ENCODE measurements at regions not wholly inside any gene's neighbourhood (a gene's known extent, or its start where the extent isn't known, plus 50 kb on each side); places are given as distances from the start of the nearest gene placed in this dataset.

DNA sequence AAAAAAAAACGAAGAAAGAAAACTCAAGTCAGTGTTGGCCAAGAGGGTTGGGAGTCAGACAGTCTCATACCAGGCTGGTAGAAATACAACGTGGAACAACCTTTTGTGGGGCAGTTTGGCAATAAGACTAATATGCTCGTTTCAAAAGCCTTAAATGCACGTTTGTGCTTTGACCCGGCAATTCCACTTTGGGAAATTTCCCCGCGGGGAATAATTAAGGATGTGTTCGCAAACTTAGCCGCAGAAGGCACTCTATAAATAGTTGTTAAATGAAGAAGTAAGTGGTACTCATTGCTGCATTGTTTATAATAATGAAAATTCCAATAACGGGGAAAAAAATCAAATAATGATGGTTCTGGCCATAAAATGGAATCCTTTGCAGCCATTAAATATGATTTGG, 664.8 kb upstream of the EEF2KMT start:
- TF ChIP-seq, protein P1, sequence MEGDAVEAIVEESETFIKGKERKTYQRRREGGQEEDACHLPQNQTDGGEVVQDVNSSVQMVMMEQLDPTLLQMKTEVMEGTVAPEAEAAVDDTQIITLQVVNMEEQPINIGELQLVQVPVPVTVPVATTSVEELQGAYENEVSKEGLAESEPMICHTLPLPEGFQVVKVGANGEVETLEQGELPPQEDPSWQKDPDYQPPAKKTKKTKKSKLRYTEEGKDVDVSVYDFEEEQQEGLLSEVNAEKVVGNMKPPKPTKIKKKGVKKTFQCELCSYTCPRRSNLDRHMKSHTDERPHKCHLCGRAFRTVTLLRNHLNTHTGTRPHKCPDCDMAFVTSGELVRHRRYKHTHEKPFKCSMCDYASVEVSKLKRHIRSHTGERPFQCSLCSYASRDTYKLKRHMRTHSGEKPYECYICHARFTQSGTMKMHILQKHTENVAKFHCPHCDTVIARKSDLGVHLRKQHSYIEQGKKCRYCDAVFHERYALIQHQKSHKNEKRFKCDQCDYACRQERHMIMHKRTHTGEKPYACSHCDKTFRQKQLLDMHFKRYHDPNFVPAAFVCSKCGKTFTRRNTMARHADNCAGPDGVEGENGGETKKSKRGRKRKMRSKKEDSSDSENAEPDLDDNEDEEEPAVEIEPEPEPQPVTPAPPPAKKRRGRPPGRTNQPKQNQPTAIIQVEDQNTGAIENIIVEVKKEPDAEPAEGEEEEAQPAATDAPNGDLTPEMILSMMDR (IDR thresholded peaks at IDR 0.05; ENCODE audit: low read depth, low read length, poor library complexity, severe bottlenecking): no peak
- TF ChIP-seq EZH2phosphoT487 (IDR thresholded peaks at IDR 0.05; ENCODE audit: borderline replicate concordance, low read length): no peak
- H4K20me1 ChIP-seq (ENCODE audit: control insufficient read depth, insufficient read depth, low read depth, low read length): no peaks in the 10 kb centered on the region
- no peaks in the 10 kb centered on the region for H3K9me2 ChIP-seq (replicated peaks; ENCODE audit: control insufficient read depth, low read length)
- H3K9me3 ChIP-seq (ENCODE audit: control insufficient read depth, insufficient read depth, low read length): no peaks in the 10 kb centered on the region
- H3K27me3 ChIP-seq (ENCODE audit: control insufficient read depth, low read length): no peaks in the 10 kb centered on the region
- no peak overlapping the region for H3K27ac ChIP-seq (ENCODE audit: low read depth, low read length)
- no peaks in the 10 kb centered on the region for H3K79me2 ChIP-seq (ENCODE audit: control insufficient read depth, low read length)
- H3K4me1 ChIP-seq (ENCODE audit: control insufficient read depth, low read length): no peaks in the 10 kb centered on the region
- no peak overlapping the region for H3K4me2 ChIP-seq (ENCODE audit: low read length)
- no peaks in the 10 kb centered on the region for H3F3A ChIP-seq (ENCODE audit: control insufficient read depth, insufficient read depth)
- no peaks in the 10 kb centered on the region for H3K36me3 ChIP-seq (ENCODE audit: control insufficient read depth, low read length)
- H3K4me3 ChIP-seq (ENCODE audit: low read length): no peak overlapping the region

DNA sequence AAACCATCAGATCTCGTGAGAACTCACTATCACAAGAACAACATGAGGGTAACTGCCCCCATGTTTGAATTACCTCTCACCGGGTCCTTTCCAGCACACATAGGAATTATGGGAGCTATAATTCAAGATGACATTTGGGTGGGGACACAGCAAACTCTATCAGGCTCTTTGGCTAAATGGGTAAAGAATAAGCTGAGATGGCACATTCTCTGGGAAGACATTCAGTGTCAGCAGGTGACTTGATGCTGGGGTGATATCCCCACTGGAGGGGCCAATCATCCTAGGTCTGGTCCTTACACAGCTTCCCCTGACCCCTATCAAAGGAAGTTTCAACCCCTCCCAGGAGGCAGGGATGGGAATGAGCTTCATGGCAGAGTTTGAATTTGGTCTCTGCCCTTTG, 664.0 kb upstream of the EEF2KMT start:
- Histone ChIP-seq H3K9me2 (replicated peaks; ENCODE audit: control insufficient read depth, low read length) (no peaks in the 10 kb centered on the region), H3K4me2 (ENCODE audit: low read length) (no peak overlapping the region), H3F3A (ENCODE audit: control insufficient read depth, insufficient read depth) (no peaks in the 10 kb centered on the region), H3K79me2 (ENCODE audit: control insufficient read depth, low read length) (no peaks in the 10 kb centered on the region), H4K20me1 (ENCODE audit: control insufficient read depth, insufficient read depth, low read depth, low read length) (no peaks in the 10 kb centered on the region), H3K9me3 (ENCODE audit: control insufficient read depth, insufficient read depth, low read length) (no peaks in the 10 kb centered on the region), H3K36me3 (ENCODE audit: control insufficient read depth, low read length) (no peaks in the 10 kb centered on the region), H3K4me3 (ENCODE audit: low read length) (no peak overlapping the region), H3K27ac (ENCODE audit: low read depth, low read length) (no peak overlapping the region), H3K4me1 (ENCODE audit: control insufficient read depth, low read length) (no peaks in the 10 kb centered on the region), H3K27me3 (ENCODE audit: control insufficient read depth, low read length) (no peaks in the 10 kb centered on the region)
- no peak for TF ChIP-seq EZH2phosphoT487 (IDR thresholded peaks at IDR 0.05; ENCODE audit: borderline replicate concordance, low read length)
- TF ChIP-seq, protein P1 (IDR thresholded peaks at IDR 0.05; ENCODE audit: low read depth, low read length, poor library complexity, severe bottlenecking): no peak

DNA sequence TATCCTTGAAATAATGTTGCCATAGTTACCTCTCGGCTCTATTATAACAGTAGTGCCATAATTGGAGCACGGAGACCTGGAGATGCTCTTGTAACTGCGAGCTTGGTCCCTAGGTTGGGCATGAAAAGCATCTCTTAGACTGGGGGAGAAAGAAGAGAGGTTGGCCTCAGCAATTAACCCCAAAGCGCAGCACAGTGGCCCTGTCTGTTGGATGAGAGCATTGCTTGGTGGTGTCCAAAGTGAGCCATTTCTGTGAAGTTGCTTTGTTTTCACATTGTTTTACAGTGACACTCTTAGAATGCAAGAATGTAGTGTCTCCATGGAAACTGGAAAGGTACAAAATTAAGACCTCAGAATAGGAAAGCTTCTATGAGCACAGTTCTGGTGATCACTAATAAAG, 660.7 kb upstream of the EEF2KMT start:
- Histone ChIP-seq H3K9me2 (replicated peaks; ENCODE audit: control insufficient read depth, low read length) (no peaks in the 10 kb centered on the region), H3K27me3 (ENCODE audit: control insufficient read depth, low read length) (no peaks in the 10 kb centered on the region), H3K27ac (ENCODE audit: low read depth, low read length) (no peak overlapping the region), H3K9me3 (ENCODE audit: control insufficient read depth, insufficient read depth, low read length) (no peaks in the 10 kb centered on the region), H3F3A (ENCODE audit: control insufficient read depth, insufficient read depth) (no peaks in the 10 kb centered on the region), H3K4me1 (ENCODE audit: control insufficient read depth, low read length) (no peaks in the 10 kb centered on the region), H4K20me1 (ENCODE audit: control insufficient read depth, insufficient read depth, low read depth, low read length) (no peaks in the 10 kb centered on the region), H3K36me3 (ENCODE audit: control insufficient read depth, low read length) (no peaks in the 10 kb centered on the region), H3K4me2 (ENCODE audit: low read length) (no peak overlapping the region), H3K4me3 (ENCODE audit: low read length) (no peak overlapping the region), H3K79me2 (ENCODE audit: control insufficient read depth, low read length) (no peaks in the 10 kb centered on the region)
- TF ChIP-seq, protein P1 (IDR thresholded peaks at IDR 0.05; ENCODE audit: low read depth, low read length, poor library complexity, severe bottlenecking): no peak
- TF ChIP-seq EZH2phosphoT487 (IDR thresholded peaks at IDR 0.05; ENCODE audit: borderline replicate concordance, low read length): no peak

DNA sequence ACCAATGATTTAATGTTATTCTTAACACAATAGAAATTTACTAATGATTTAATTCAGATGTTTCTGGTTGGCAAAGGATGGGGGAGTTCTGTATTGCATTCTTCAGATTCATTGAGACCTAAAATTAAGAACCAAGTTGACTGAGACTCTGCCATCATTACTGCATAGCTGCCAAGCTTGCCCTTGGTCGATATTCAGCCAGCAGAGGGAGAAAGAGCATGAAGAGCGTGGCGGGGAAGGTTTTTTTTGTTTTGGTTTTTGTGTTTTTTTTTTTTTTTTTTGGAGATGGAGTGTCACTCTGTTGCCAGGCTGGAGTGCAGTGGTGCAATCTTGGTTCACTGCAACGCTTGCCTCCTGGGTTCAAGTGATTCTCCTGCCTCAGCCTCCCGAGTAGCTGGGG, 659.4 kb upstream of the EEF2KMT start:
- no peaks in the 10 kb centered on the region for H3F3A ChIP-seq (ENCODE audit: control insufficient read depth, insufficient read depth)
- no peaks in the 10 kb centered on the region for H3K9me2 ChIP-seq (replicated peaks; ENCODE audit: control insufficient read depth, low read length)
- H4K20me1 ChIP-seq (ENCODE audit: control insufficient read depth, insufficient read depth, low read depth, low read length): no peaks in the 10 kb centered on the region
- H3K36me3 ChIP-seq (ENCODE audit: control insufficient read depth, low read length): no peaks in the 10 kb centered on the region
- no peak overlapping the region for H3K4me3 ChIP-seq (ENCODE audit: low read length)
- no peak overlapping the region for H3K4me2 ChIP-seq (ENCODE audit: low read length)
- H3K9me3 ChIP-seq (ENCODE audit: control insufficient read depth, insufficient read depth, low read length): no peaks in the 10 kb centered on the region
- H3K79me2 ChIP-seq (ENCODE audit: control insufficient read depth, low read length): no peaks in the 10 kb centered on the region
- H3K27ac ChIP-seq (ENCODE audit: low read depth, low read length): no peak overlapping the region
- no peaks in the 10 kb centered on the region for H3K27me3 ChIP-seq (ENCODE audit: control insufficient read depth, low read length)
- TF ChIP-seq, protein P1 (IDR thresholded peaks at IDR 0.05; ENCODE audit: low read depth, low read length, poor library complexity, severe bottlenecking): no peak
- TF ChIP-seq EZH2phosphoT487 (IDR thresholded peaks at IDR 0.05; ENCODE audit: borderline replicate concordance, low read length): no peak
- H3K4me1 ChIP-seq (ENCODE audit: control insufficient read depth, low read length): no peaks in the 10 kb centered on the region
